Panc1 (cell line): ENCODE measurements at regions not wholly inside any gene's neighbourhood (a gene's known extent, or its start where the extent isn't known, plus 50 kb on each side); places are given as distances from the start of the nearest gene placed in this dataset.
A peak's percentile ranks its signal among the peaks of the same experiment; 100 is the strongest.

ENCODE experiments used
- ATAC-seq: fragments of 200-7000 bp; cut with Tn5 transposase; 2 replicates; pipeline ENCODE4 v1.9.1; 2020; ENCODE audit warnings: mild to moderate bottlenecking, moderate library complexity
- BruUV-seq: library from RNA; stranded (reverse); fragments of 400-500 nt; replicated peaks from 2 replicates; lab custom pipeline; 2021; lab: Mats Ljungman, UMichigan
- CTCF ChIA-PET: fragments of 300-600 bp; sonication (Branson Sonifier 250); formaldehyde crosslinking; loops from one replicate; lab custom pipeline; 2022; ENCODE audit warnings: antibody characterized with exemption; lab: Charles Lee
- POLR2A ChIA-PET: fragments of 300-600 bp; sonication (Branson Sonifier 250); formaldehyde crosslinking; loops from one replicate; lab custom pipeline; 2022; ENCODE audit warnings: antibody characterized with exemption; lab: Charles Lee
- DNase-seq: peaks from one replicate; pipeline ENCODE4 v3.0.0-alpha.2; 2010; ENCODE audit warnings: low read depth, low spot score
- H3K27ac ChIP-seq: 2 replicates; pipeline ENCODE4 v1.5.1; 2011; ENCODE audit warnings: mild to moderate bottlenecking, low read length, inconsistent platforms
- H3K27me3 ChIP-seq: fragments of 200-500 bp; sonication (Bioruptor generic); 2 replicates; pipeline ENCODE4 v1.6.0; 2014; ENCODE audit warnings: low read length, inconsistent platforms; ENCODE audit not compliant: control insufficient read depth, insufficient read depth
- H3K36me3 ChIP-seq: fragments of 200-500 bp; sonication (Bioruptor generic); 2 replicates; pipeline ENCODE4 v1.5.1; 2014; ENCODE audit warnings: inconsistent platforms, mild to moderate bottlenecking, low read length, moderate library complexity; ENCODE audit not compliant: control insufficient read depth, insufficient read depth
- H3K4me1 ChIP-seq: 2 replicates; pipeline ENCODE4 v1.5.1; 2011; ENCODE audit warnings: inconsistent platforms, mild to moderate bottlenecking, low read length, moderate library complexity; ENCODE audit not compliant: control insufficient read depth, insufficient read depth
- H3K4me3 ChIP-seq, 2 experiments: 2 replicates each; pipeline ENCODE4 v1.5.1; 2011 to 2012; ENCODE audit warnings: low read depth in 2 of 2, low read length in 2 of 2, mild to moderate bottlenecking in 2 of 2, inconsistent platforms in 1 of 2, moderate library complexity in 1 of 2
- H3K9me3 ChIP-seq: fragments of 200-500 bp; sonication (Bioruptor generic); 2 replicates; pipeline ENCODE4 v1.5.1; 2014; ENCODE audit warnings: low read depth, mild to moderate bottlenecking, inconsistent platforms, low read length, moderate library complexity; ENCODE audit not compliant: control insufficient read depth, insufficient read depth
- POLR2AphosphoS5 ChIP-seq: IDR thresholded peaks from 2 replicates; pipeline ENCODE4 v1.6.1; 2012; ENCODE audit warnings: mild to moderate bottlenecking, low read depth, low read length, moderate library complexity
- SIN3A ChIP-seq: IDR thresholded peaks from 2 replicates; pipeline ENCODE4 v1.6.1; 2012; ENCODE audit warnings: low read depth, mild to moderate bottlenecking, low read length, moderate library complexity, borderline replicate concordance; ENCODE audit not compliant: insufficient read depth
- TCF7L2 ChIP-seq: IDR thresholded peaks from 2 replicates; pipeline ENCODE4 v1.6.1; 2011; ENCODE audit warnings: mild to moderate bottlenecking, low read depth, low read length, inconsistent platforms
- in situ Hi-C: cut with HindIII; loops from 2 replicates; pipeline ENCODE4 v1.10.0; 2016; ENCODE audit warnings: low sequenced_read_pairs, low pct_unique_long_range_greater_than_20kb
- intact Hi-C: fragments of 100-400 bp; cut with micrococcal nuclease; formaldehyde crosslinking; loops from one replicate; pipeline ENCODE4 v1.10.0; 2022; ENCODE audit not compliant: unreplicated experiment
- TF ChIP-seq, protein P1 (sequence below): fragments of 450-650 bp; IDR thresholded peaks from 2 replicates; pipeline ENCODE4 v1.5.1; 2017; ENCODE audit warnings: mild to moderate bottlenecking
- TF ChIP-seq, protein P2 (sequence below), 2 experiments: IDR thresholded peaks; 2 replicates each; pipeline ENCODE4 v1.6.1; 2011 to 2012; ENCODE audit warnings: low read depth in 2 of 2, control low read depth in 1 of 2, low read length in 1 of 2, mild to moderate bottlenecking in 1 of 2, moderate library complexity in 1 of 2; ENCODE audit not compliant: insufficient read depth in 1 of 2

DNA sequence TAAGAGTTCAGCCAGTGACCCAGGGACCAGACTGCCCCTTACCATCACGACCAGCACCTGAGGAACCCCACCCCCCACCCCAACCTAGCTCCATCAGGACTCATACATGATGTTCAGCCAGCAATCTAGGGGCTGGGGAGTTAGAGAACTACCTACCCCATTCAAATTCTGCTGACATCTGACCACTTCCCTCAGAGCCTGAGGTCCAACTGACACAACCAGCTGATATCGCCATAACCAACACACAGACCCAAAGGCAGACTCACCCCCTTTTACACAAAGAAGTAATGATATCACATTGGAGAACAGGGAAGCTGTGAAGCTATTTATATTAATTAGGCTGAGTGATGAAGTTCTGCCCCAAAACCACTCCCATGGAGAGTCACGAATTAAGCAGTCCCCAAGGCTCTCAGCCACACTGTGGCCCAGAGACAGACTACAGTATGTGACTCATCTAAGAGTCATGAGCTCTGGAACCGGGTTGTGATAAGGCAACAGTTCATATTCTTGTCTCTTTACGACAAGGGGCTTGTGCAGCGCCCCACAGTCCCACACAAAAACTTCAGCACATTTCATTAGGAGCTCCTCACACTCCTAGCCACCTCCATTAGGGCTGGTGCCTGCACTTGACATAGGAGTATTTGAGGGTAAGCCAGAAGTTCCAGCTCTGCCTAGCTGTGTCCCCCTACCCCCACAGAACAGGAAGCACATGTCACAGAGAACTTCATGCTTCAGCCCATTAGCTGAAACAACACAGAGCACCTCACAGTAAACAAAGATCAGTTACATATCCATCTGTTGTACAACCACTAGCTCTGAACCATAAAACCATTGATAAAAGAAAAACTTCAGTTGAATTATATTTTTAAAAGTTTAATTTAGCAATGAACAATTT is 184.7 kb upstream of the ZCCHC13 start:
- DNase-seq (no peak), ATAC-seq (peak; percentile 83)
- no TSS peak for BruUV-seq
- no peak overlapping the region for H3K27ac ChIP-seq
- CTCF ChIA-PET: no interaction called here
- intact Hi-C loops: no loop called here
- no peaks in the 10 kb centered on the region for H3K27me3 ChIP-seq
- in situ Hi-C loops: no loop called here
- no peaks in the 10 kb centered on the region for H3K36me3 ChIP-seq
- no peaks in the 10 kb centered on the region; the same call in 1 of the 2 replicates for H3K9me3 ChIP-seq
- POLR2A ChIA-PET: interaction anchor here (0.6 kb wide), 2 partner anchors 162 to 546 kb away, joined by 3 read pairs; no protein-coding TSS in a partner anchor
- H3K4me1 ChIP-seq: no peaks in the 10 kb centered on the region
- TF ChIP-seq POLR2AphosphoS5 (no peak), TCF7L2 (no peak), SIN3A (no peak)
- TF ChIP-seq, protein P1, sequence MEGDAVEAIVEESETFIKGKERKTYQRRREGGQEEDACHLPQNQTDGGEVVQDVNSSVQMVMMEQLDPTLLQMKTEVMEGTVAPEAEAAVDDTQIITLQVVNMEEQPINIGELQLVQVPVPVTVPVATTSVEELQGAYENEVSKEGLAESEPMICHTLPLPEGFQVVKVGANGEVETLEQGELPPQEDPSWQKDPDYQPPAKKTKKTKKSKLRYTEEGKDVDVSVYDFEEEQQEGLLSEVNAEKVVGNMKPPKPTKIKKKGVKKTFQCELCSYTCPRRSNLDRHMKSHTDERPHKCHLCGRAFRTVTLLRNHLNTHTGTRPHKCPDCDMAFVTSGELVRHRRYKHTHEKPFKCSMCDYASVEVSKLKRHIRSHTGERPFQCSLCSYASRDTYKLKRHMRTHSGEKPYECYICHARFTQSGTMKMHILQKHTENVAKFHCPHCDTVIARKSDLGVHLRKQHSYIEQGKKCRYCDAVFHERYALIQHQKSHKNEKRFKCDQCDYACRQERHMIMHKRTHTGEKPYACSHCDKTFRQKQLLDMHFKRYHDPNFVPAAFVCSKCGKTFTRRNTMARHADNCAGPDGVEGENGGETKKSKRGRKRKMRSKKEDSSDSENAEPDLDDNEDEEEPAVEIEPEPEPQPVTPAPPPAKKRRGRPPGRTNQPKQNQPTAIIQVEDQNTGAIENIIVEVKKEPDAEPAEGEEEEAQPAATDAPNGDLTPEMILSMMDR: no peak
- TF ChIP-seq, protein P2, sequence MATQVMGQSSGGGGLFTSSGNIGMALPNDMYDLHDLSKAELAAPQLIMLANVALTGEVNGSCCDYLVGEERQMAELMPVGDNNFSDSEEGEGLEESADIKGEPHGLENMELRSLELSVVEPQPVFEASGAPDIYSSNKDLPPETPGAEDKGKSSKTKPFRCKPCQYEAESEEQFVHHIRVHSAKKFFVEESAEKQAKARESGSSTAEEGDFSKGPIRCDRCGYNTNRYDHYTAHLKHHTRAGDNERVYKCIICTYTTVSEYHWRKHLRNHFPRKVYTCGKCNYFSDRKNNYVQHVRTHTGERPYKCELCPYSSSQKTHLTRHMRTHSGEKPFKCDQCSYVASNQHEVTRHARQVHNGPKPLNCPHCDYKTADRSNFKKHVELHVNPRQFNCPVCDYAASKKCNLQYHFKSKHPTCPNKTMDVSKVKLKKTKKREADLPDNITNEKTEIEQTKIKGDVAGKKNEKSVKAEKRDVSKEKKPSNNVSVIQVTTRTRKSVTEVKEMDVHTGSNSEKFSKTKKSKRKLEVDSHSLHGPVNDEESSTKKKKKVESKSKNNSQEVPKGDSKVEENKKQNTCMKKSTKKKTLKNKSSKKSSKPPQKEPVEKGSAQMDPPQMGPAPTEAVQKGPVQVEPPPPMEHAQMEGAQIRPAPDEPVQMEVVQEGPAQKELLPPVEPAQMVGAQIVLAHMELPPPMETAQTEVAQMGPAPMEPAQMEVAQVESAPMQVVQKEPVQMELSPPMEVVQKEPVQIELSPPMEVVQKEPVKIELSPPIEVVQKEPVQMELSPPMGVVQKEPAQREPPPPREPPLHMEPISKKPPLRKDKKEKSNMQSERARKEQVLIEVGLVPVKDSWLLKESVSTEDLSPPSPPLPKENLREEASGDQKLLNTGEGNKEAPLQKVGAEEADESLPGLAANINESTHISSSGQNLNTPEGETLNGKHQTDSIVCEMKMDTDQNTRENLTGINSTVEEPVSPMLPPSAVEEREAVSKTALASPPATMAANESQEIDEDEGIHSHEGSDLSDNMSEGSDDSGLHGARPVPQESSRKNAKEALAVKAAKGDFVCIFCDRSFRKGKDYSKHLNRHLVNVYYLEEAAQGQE (IDR thresholded peaks at IDR 0.05; ENCODE audit: insufficient read depth in 1 of 2, low read depth in 2 of 2, low read length in 1 of 2): no peak
- H3K4me3 ChIP-seq: no peak overlapping the region

- H3K9me3 ChIP-seq: no peaks in the 10 kb centered on the region; the same call in 1 of the 2 replicates
- intact Hi-C loops: no loop called here
- ChIA-PET POLR2A (no interaction called here), CTCF (no interaction called here)
- TF ChIP-seq SIN3A (no peak), TCF7L2 (no peak), POLR2AphosphoS5 (no peak)
- TF ChIP-seq, protein P2 (IDR thresholded peaks at IDR 0.05; ENCODE audit: insufficient read depth in 1 of 2, low read depth in 2 of 2, low read length in 1 of 2): no peak
- TF ChIP-seq, protein P1: no peak
- in situ Hi-C loops: no loop called here
- DNase-seq (no peak), ATAC-seq (peak; percentile 34; the same call in 1 of the 2 replicates)
- no peaks in the 10 kb centered on the region for H3K36me3 ChIP-seq
- no TSS peak for BruUV-seq
- no peak overlapping the region for H3K4me3 ChIP-seq
- no peaks in the 10 kb centered on the region for H3K4me1 ChIP-seq
- no peak overlapping the region for H3K27ac ChIP-seq
- H3K27me3 ChIP-seq: no peaks in the 10 kb centered on the region
Measured at GRCh38 chrX:74117962-74118902, 185.7 kb upstream of the ZCCHC13 start.
